Hepatocyte (in vitro differentiated cells): ENCODE measurements at regions not wholly inside any gene's neighbourhood (a gene's known extent, or its start where the extent isn't known, plus 50 kb on each side); places are given as distances from the start of the nearest gene placed in this dataset.

Experiments
- DNase-seq: peaks from one replicate; pipeline ENCODE4 v3.0.0-alpha.2; 2016; ENCODE audit warnings: low spot score
- H2AFZ ChIP-seq: fragments of 200-600 bp; sonication (generic); 2 replicates; pipeline ENCODE4 v1.6.0; 2016; ENCODE audit warnings: antibody characterized with exemption, mild to moderate bottlenecking
- H3K27ac ChIP-seq: fragments of 200-600 bp; sonication (generic); 2 replicates; pipeline ENCODE4 v1.5.1; 2016; ENCODE audit warnings: mild to moderate bottlenecking
- H3K27me3 ChIP-seq: fragments of 200-600 bp; sonication (generic); 2 replicates; pipeline ENCODE4 v1.6.1; 2016
- H3K36me3 ChIP-seq: fragments of 200-600 bp; sonication (generic); replicated peaks from 2 replicates; pipeline ENCODE4 v1.5.1; 2016; ENCODE audit warnings: low read depth; ENCODE audit not compliant: insufficient read depth
- H3K4me1 ChIP-seq: fragments of 200-600 bp; sonication (generic); 2 replicates; pipeline ENCODE4 v1.5.1; 2016; ENCODE audit warnings: mild to moderate bottlenecking, moderate library complexity; ENCODE audit not compliant: insufficient read depth
- H3K4me2 ChIP-seq: fragments of 200-600 bp; sonication (generic); 2 replicates; pipeline ENCODE4 v1.6.0; 2016
- H3K4me3 ChIP-seq: fragments of 200-600 bp; sonication (generic); 2 replicates; pipeline ENCODE4 v1.5.1; 2016; ENCODE audit warnings: mild to moderate bottlenecking
- H3K79me2 ChIP-seq: fragments of 200-600 bp; sonication (generic); 2 replicates; pipeline ENCODE4 v1.6.0; 2017; ENCODE audit warnings: mild to moderate bottlenecking
- H3K9me2 ChIP-seq: fragments of 200-600 bp; sonication (generic); replicated peaks from 2 replicates; pipeline ENCODE4 v1.6.0; 2017; ENCODE audit warnings: mild to moderate bottlenecking; ENCODE audit not compliant: insufficient read depth
- H3K9me3 ChIP-seq: fragments of 200-600 bp; sonication (generic); 2 replicates; pipeline ENCODE4 v1.5.1; 2016; ENCODE audit warnings: low read depth, mild to moderate bottlenecking
- H4K20me1 ChIP-seq: fragments of 200-600 bp; sonication (generic); 2 replicates; pipeline ENCODE4 v1.6.0; 2016; ENCODE audit warnings: mild to moderate bottlenecking; ENCODE audit not compliant: insufficient read depth, poor library complexity, severe bottlenecking
- CTCF ChIP-seq: fragments of 200-600 bp; sonication (generic); IDR thresholded peaks from 2 replicates; pipeline ENCODE4 v1.5.1; 2016; ENCODE audit warnings: antibody characterized with exemption, mild to moderate bottlenecking; ENCODE audit not compliant: poor library complexity
- EZH2 ChIP-seq: fragments of 200-600 bp; sonication (generic); IDR thresholded peaks from 2 replicates; pipeline ENCODE4 v1.6.1; 2016; ENCODE audit warnings: antibody characterized with exemption, mild to moderate bottlenecking, borderline replicate concordance
- EZH2phosphoT487 ChIP-seq: fragments of 200-600 bp; sonication (generic); IDR thresholded peaks from one replicate; pipeline ENCODE4 v1.6.1; 2018; ENCODE audit warnings: antibody characterized with exemption, mild to moderate bottlenecking, low read depth, moderate library complexity; ENCODE audit not compliant: unreplicated experiment, severe bottlenecking
- WGBS: methylation state at CpG from one replicate; pipeline ENCODE4 v1.1.6; 2016; ENCODE audit warnings: low lambda C conversion rate; ENCODE audit errors: missing lambda C conversion rate; 5-methylcytosine and 5-hydroxymethylcytosine counted together

GRCh38 chr16:48087639-48088038 lies 68.2 kb downstream of the ABCC12 start:
- no peak for TF ChIP-seq EZH2phosphoT487
- TF ChIP-seq EZH2: no peak
- no peak for TF ChIP-seq CTCF
- Histone ChIP-seq H3K9me2 (no peaks in the 10 kb centered on the region), H3K79me2 (no peaks in the 10 kb centered on the region), H3K4me2 (no peak overlapping the region), H2AFZ (no peak overlapping the region), H3K4me1 (no peaks in the 10 kb centered on the region), H3K4me3 (no peak overlapping the region), H3K36me3 (no peaks in the 10 kb centered on the region), H3K9me3 (no peaks in the 10 kb centered on the region), H3K27ac (no peak overlapping the region), H3K27me3 (no peaks in the 10 kb centered on the region), H4K20me1 (no peaks in the 10 kb centered on the region)
- 65% methylated on average over 1 of the region's 1 CpG for WGBS
- no peak for DNase-seq

- WGBS: 89% methylated on average over 2 of the region's 2 CpGs
- Histone ChIP-seq H3K27ac (no peak overlapping the region), H3K79me2 (no peaks in the 10 kb centered on the region), H3K36me3 (no peaks in the 10 kb centered on the region), H2AFZ (no peak overlapping the region), H3K4me1 (no peaks in the 10 kb centered on the region), H4K20me1 (no peaks in the 10 kb centered on the region), H3K9me2 (no peaks in the 10 kb centered on the region), H3K4me2 (no peak overlapping the region), H3K9me3 (no peaks in the 10 kb centered on the region), H3K27me3 (no peaks in the 10 kb centered on the region), H3K4me3 (no peak overlapping the region)
- no peak for TF ChIP-seq CTCF
- no peak for TF ChIP-seq EZH2
- DNase-seq: no peak
These were observed 69.4 kb downstream of the ABCC12 start for GRCh38 chr16:48086422-48086821.

- Histone ChIP-seq H3K4me2 (no peak overlapping the region), H3K79me2 (no peaks in the 10 kb centered on the region), H3K27ac (no peak overlapping the region), H4K20me1 (no peaks in the 10 kb centered on the region), H2AFZ (no peak overlapping the region), H3K4me3 (no peak overlapping the region), H3K9me3 (no peaks in the 10 kb centered on the region), H3K36me3 (no peaks in the 10 kb centered on the region), H3K9me2 (no peaks in the 10 kb centered on the region), H3K27me3 (no peaks in the 10 kb centered on the region), H3K4me1 (no peaks in the 10 kb centered on the region)
- 85% methylated on average over 1 of the region's 1 CpG for WGBS
- no peak for DNase-seq
- TF ChIP-seq EZH2: no peak
- TF ChIP-seq EZH2phosphoT487: no peak
- no peak for TF ChIP-seq CTCF
These were observed 70.1 kb downstream of the ABCC12 start for GRCh38 chr16:48085729-48086128.

DNA sequence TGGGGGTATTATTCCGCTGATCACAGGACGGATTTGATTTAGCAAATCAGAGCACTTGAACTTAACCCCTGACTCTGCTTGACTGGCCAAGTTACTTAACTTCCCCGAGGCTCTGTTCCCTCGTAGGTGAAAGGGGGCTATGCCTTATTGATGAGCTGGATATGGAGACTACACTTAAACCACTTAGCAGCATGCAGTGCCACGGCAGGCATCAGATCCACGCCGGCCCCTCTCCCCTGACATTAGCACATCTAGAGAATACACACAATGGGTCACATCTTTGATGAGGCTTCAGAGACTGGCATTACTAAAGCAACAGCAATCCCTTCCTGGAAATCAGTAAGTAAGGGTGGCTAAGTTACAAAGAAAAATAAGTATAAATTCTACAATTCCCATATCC lies 71.0 kb downstream of the ABCC12 start:
- Histone ChIP-seq H2AFZ (no peak overlapping the region), H3K79me2 (no peaks in the 10 kb centered on the region)
- WGBS: 81% methylated on average over 7 of the region's 7 CpGs

More for the DNA sequence above, 71.0 kb downstream of the ABCC12 start:
- Histone ChIP-seq H3K4me1 (no peaks in the 10 kb centered on the region), H3K27ac (no peak overlapping the region), H3K4me2 (no peak overlapping the region), H3K4me3 (no peak overlapping the region), H4K20me1 (no peaks in the 10 kb centered on the region), H3K9me2 (no peaks in the 10 kb centered on the region), H3K27me3 (no peaks in the 10 kb centered on the region), H3K9me3 (no peaks in the 10 kb centered on the region), H3K36me3 (no peaks in the 10 kb centered on the region)
- DNase-seq: no peak
- TF ChIP-seq EZH2: no peak
- TF ChIP-seq CTCF: no peak
